ENCODE measurements at regions not wholly inside any gene's neighbourhood (a gene's known extent, or its start where the extent isn't known, plus 50 kb on each side); places are given as distances from the start of the nearest gene placed in this dataset.

GRCh38 chr1:30422251-30422650, 301.1 kb downstream of the MATN1 start:
- no peak for ATAC-seq
- TF ChIP-seq ZC3H10 (CRISPR knock-in tag; IDR thresholded peaks at IDR 0.05) (no peak), CREB5 (CRISPR knock-in tag; IDR thresholded peaks at IDR 0.05; ENCODE audit: low read depth) (no peak), CSDC2 (CRISPR knock-in tag; IDR thresholded peaks at IDR 0.05) (no peak), ZNF70 (CRISPR knock-in tag; IDR thresholded peaks at IDR 0.05) (no peak), TCF4 (CRISPR knock-in tag; IDR thresholded peaks at IDR 0.05; ENCODE audit: borderline replicate concordance) (no peak), ZNF8 (CRISPR knock-in tag; IDR thresholded peaks at IDR 0.05) (no peak), BACH2 (CRISPR knock-in tag; IDR thresholded peaks at IDR 0.05; ENCODE audit: borderline replicate concordance) (no peak), PPARA (CRISPR knock-in tag; IDR thresholded peaks at IDR 0.05; ENCODE audit: borderline replicate concordance) (no peak), ZFP3 (CRISPR knock-in tag; IDR thresholded peaks at IDR 0.05) (no peak)

GRCh38 chr1:30420519-30421050, 302.8 kb downstream of the MATN1 start:
- TF ChIP-seq ZFP3 (CRISPR knock-in tag; IDR thresholded peaks at IDR 0.05): no peak
- no peak for TF ChIP-seq ARNTL (CRISPR knock-in tag; IDR thresholded peaks at IDR 0.05; ENCODE audit: borderline replicate concordance, low read depth)
- TF ChIP-seq, protein P1, sequence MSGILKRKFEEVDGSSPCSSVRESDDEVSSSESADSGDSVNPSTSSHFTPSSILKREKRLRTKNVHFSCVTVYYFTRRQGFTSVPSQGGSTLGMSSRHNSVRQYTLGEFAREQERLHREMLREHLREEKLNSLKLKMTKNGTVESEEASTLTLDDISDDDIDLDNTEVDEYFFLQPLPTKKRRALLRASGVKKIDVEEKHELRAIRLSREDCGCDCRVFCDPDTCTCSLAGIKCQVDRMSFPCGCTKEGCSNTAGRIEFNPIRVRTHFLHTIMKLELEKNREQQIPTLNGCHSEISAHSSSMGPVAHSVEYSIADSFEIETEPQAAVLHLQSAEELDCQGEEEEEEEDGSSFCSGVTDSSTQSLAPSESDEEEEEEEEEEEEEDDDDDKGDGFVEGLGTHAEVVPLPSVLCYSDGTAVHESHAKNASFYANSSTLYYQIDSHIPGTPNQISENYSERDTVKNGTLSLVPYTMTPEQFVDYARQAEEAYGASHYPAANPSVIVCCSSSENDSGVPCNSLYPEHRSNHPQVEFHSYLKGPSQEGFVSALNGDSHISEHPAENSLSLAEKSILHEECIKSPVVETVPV (CRISPR knock-in tag; IDR thresholded peaks at IDR 0.05): no peak
- TF ChIP-seq PPARA (CRISPR knock-in tag; IDR thresholded peaks at IDR 0.05; ENCODE audit: borderline replicate concordance): no peak
- no peak for TF ChIP-seq SNAI2 (CRISPR knock-in tag; IDR thresholded peaks at IDR 0.05)
- no peak for TF ChIP-seq GLIS3 (CRISPR knock-in tag; IDR thresholded peaks at IDR 0.05)
- TF ChIP-seq ZNF565 (CRISPR knock-in tag; conservative IDR thresholded peaks at IDR 0.05; ENCODE audit: low read depth): no peak
- TF ChIP-seq TCF4 (CRISPR knock-in tag; IDR thresholded peaks at IDR 0.05; ENCODE audit: borderline replicate concordance): no peak
- no peak for TF ChIP-seq OSR1 (CRISPR knock-in tag; IDR thresholded peaks at IDR 0.05)
- TF ChIP-seq ZNF70 (CRISPR knock-in tag; IDR thresholded peaks at IDR 0.05): no peak
- no peak for TF ChIP-seq ESRRG (CRISPR knock-in tag; IDR thresholded peaks at IDR 0.05)
- TF ChIP-seq ZNF8 (CRISPR knock-in tag; IDR thresholded peaks at IDR 0.05): no peak
- TF ChIP-seq CSDC2 (CRISPR knock-in tag; IDR thresholded peaks at IDR 0.05): no peak
- TF ChIP-seq RARB (CRISPR knock-in tag; IDR thresholded peaks at IDR 0.05): no peak
- ATAC-seq: no peak

DNA sequence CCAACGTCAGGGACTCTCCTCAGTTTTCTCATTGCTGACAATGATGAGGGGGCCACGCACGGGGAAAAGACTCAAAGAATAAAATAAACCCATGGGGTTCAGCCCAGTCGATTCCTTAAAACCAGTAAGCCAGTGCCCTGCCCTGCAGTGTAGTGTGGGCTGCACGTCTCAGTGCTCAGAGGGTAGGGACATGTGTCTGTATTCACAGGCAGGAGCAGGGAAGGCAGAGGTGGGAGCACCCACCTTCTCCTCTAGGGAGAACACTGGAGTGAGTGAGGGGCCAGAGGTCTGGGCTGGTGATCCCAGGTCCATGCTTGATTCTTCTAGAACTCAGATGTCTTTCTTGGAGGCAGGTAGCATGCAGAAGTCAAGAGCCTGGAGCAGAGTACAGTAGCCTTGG, 303.6 kb downstream of the MATN1 start:
- ATAC-seq: no peak
- no peak for TF ChIP-seq ZFP3 (CRISPR knock-in tag; IDR thresholded peaks at IDR 0.05)
- no peak for TF ChIP-seq RARB (CRISPR knock-in tag; IDR thresholded peaks at IDR 0.05)
- no peak for TF ChIP-seq TOX (CRISPR knock-in tag; IDR thresholded peaks at IDR 0.05; ENCODE audit: borderline replicate concordance)
- TF ChIP-seq, protein P2, sequence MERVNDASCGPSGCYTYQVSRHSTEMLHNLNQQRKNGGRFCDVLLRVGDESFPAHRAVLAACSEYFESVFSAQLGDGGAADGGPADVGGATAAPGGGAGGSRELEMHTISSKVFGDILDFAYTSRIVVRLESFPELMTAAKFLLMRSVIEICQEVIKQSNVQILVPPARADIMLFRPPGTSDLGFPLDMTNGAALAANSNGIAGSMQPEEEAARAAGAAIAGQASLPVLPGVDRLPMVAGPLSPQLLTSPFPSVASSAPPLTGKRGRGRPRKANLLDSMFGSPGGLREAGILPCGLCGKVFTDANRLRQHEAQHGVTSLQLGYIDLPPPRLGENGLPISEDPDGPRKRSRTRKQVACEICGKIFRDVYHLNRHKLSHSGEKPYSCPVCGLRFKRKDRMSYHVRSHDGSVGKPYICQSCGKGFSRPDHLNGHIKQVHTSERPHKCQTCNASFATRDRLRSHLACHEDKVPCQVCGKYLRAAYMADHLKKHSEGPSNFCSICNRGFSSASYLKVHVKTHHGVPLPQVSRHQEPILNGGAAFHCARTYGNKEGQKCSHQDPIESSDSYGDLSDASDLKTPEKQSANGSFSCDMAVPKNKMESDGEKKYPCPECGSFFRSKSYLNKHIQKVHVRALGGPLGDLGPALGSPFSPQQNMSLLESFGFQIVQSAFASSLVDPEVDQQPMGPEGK (CRISPR knock-in tag; IDR thresholded peaks at IDR 0.05; ENCODE audit: borderline replicate concordance): no peak
- no peak for TF ChIP-seq PPARA (CRISPR knock-in tag; IDR thresholded peaks at IDR 0.05; ENCODE audit: borderline replicate concordance)
- no peak for TF ChIP-seq SNAI2 (CRISPR knock-in tag; IDR thresholded peaks at IDR 0.05)
- TF ChIP-seq ZC3H10 (CRISPR knock-in tag; IDR thresholded peaks at IDR 0.05): no peak
- TF ChIP-seq OSR1 (CRISPR knock-in tag; IDR thresholded peaks at IDR 0.05): no peak
- no peak for TF ChIP-seq BACH2 (CRISPR knock-in tag; IDR thresholded peaks at IDR 0.05; ENCODE audit: borderline replicate concordance)

DNA sequence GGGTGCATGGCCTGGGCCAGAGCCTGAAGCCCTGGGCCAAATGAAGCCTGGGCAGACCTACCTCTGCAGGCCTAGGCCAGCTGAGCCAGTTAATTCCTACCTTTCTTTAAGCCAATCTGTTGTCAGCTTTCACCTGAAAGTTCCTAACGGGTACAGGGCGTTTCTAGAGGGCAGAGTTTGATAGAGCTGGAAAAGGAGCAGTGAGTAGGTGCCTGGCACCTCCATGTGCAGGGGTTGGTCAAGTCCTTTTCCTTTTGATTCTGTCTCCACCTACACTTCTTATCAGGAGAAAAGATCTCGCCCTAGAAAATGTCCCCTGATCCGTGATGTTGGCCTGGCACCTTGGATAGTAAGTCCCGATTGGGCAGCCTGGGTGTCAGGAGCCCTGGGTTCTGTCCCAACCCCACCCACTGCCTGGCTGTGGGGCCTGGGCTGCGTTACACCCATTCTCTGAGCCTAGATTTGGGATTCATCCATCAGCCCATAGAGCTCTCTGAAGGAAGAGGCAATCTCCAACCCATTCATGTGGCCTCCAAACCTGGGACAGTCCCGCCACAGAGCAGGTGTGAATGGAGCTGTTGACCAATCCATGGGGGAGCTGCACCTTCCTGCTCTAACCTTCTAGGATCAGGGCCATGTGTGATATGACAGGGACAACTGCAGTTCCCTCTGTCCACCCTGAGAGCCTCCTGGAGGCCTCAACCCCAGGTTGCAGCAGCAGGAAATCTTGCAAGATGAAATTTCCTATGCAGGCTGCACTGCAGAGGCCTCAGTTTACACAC, 304.3 kb downstream of the MATN1 start:
- no peak for ATAC-seq
- TF ChIP-seq ZFP30 (CRISPR knock-in tag; IDR thresholded peaks at IDR 0.05) (no peak), ZNF70 (CRISPR knock-in tag; IDR thresholded peaks at IDR 0.05) (no peak), TCF4 (CRISPR knock-in tag; IDR thresholded peaks at IDR 0.05; ENCODE audit: borderline replicate concordance) (no peak), ESRRG (CRISPR knock-in tag; IDR thresholded peaks at IDR 0.05) (no peak), ZFP3 (CRISPR knock-in tag; IDR thresholded peaks at IDR 0.05) (no peak), ISL1 (CRISPR knock-in tag; IDR thresholded peaks at IDR 0.05) (no peak), TSHZ2 (CRISPR knock-in tag; IDR thresholded peaks at IDR 0.05) (no peak), ZNF8 (CRISPR knock-in tag; IDR thresholded peaks at IDR 0.05) (no peak), ARNTL (CRISPR knock-in tag; IDR thresholded peaks at IDR 0.05; ENCODE audit: borderline replicate concordance, low read depth) (no peak), OSR1 (CRISPR knock-in tag; IDR thresholded peaks at IDR 0.05) (no peak), BACH2 (CRISPR knock-in tag; IDR thresholded peaks at IDR 0.05; ENCODE audit: borderline replicate concordance) (no peak), TOX (CRISPR knock-in tag; IDR thresholded peaks at IDR 0.05; ENCODE audit: borderline replicate concordance) (no peak), PPARA (CRISPR knock-in tag; IDR thresholded peaks at IDR 0.05; ENCODE audit: borderline replicate concordance) (no peak)
- TF ChIP-seq, protein P1 (CRISPR knock-in tag; IDR thresholded peaks at IDR 0.05): no peak
- TF ChIP-seq, protein P2 (CRISPR knock-in tag; IDR thresholded peaks at IDR 0.05; ENCODE audit: borderline replicate concordance): no peak
